Keratinocyte (primary cell): ENCODE measurements at regions not wholly inside any gene's neighbourhood (a gene's known extent, or its start where the extent isn't known, plus 50 kb on each side); places are given as distances from the start of the nearest gene placed in this dataset.

Source experiments
- DNase-seq: peaks from one replicate; pipeline ENCODE4 v3.0.0-alpha.2; 2011; ENCODE audit warnings: low read depth, missing footprints, low spot score
- FAIRE-seq: peaks from 2 replicates; lab custom pipeline; 2011; peaks lifted over from hg19 to GRCh38; lab: Jason Lieb, UNC
- H2AFZ ChIP-seq: 2 replicates; pipeline ENCODE4 v1.6.0; 2012; ENCODE audit warnings: low read length, control low read depth, inconsistent platforms; ENCODE audit not compliant: control insufficient read depth
- H3K27ac ChIP-seq: 2 replicates; pipeline ENCODE4 v1.5.1; 2011; ENCODE audit warnings: low read length; ENCODE audit not compliant: control insufficient read depth, insufficient read depth
- H3K27me3 ChIP-seq: 3 replicates; pipeline ENCODE4 v1.6.0; 2011; ENCODE audit warnings: low read length; ENCODE audit not compliant: control insufficient read depth, insufficient read depth; ENCODE audit errors: extremely low read depth
- H3K36me3 ChIP-seq, 2 experiments: 2 replicates in 1 of 2; 3 replicates in 1 of 2; pipeline ENCODE4 v1.5.1; 2011; ENCODE audit warnings: low read length in 2 of 2, mild to moderate bottlenecking in 1 of 2; ENCODE audit not compliant: control insufficient read depth in 2 of 2, insufficient read depth in 2 of 2; ENCODE audit errors: extremely low read depth in 1 of 2
- H3K4me1 ChIP-seq: 3 replicates; pipeline ENCODE4 v1.5.1; 2011; ENCODE audit warnings: low read length; ENCODE audit not compliant: control insufficient read depth, insufficient read depth; ENCODE audit errors: extremely low read depth
- H3K4me2 ChIP-seq: 3 replicates; pipeline ENCODE4 v1.6.0; 2011; ENCODE audit warnings: low read depth, low read length; ENCODE audit not compliant: control insufficient read depth, insufficient read depth; ENCODE audit errors: extremely low read depth
- H3K4me3 ChIP-seq, 3 experiments: fragments of 200-600 bp in 1 of 3; sonication (generic) in 1 of 3; 2 replicates in 2 of 3; 3 replicates in 1 of 3; pipeline ENCODE4 v1.5.1; 2011 to 2016; ENCODE audit warnings: low read length in 3 of 3, mild to moderate bottlenecking in 3 of 3, control low read depth in 2 of 3, inconsistent platforms in 1 of 3, low read depth in 1 of 3, mixed read lengths in 1 of 3, mixed run types in 1 of 3, moderate library complexity in 1 of 3; ENCODE audit not compliant: control insufficient read depth in 2 of 3, insufficient read depth in 2 of 3; ENCODE audit errors: extremely low read depth in 1 of 3
- H3K79me2 ChIP-seq: 2 replicates; pipeline ENCODE4 v1.6.0; 2012; ENCODE audit warnings: low read length; ENCODE audit not compliant: control insufficient read depth, insufficient read depth
- H3K9ac ChIP-seq: 3 replicates; pipeline ENCODE4 v1.6.0; 2011; ENCODE audit warnings: low read length; ENCODE audit not compliant: control insufficient read depth, insufficient read depth; ENCODE audit errors: extremely low read depth
- H3K9me1 ChIP-seq: 3 replicates; pipeline ENCODE4 v1.6.0; 2011; ENCODE audit warnings: low read length; ENCODE audit not compliant: control insufficient read depth, insufficient read depth; ENCODE audit errors: extremely low read depth
- H3K9me3 ChIP-seq: 2 replicates; pipeline ENCODE4 v1.5.1; 2012; ENCODE audit warnings: low read depth, low read length; ENCODE audit not compliant: control insufficient read depth
- H4K20me1 ChIP-seq: 3 replicates; pipeline ENCODE4 v1.6.0; 2011; ENCODE audit warnings: low read length; ENCODE audit not compliant: control insufficient read depth, insufficient read depth; ENCODE audit errors: extremely low read depth
- CTCF ChIP-seq, 3 experiments: IDR thresholded peaks in 1 of 3; conservative IDR thresholded peaks in 1 of 3; optimal IDR thresholded peaks in 1 of 3; 2 replicates in 2 of 3; 3 replicates in 1 of 3; pipeline versions ENCODE3 to v1.5.1; 2011; ENCODE audit warnings: low read length in 3 of 3, mild to moderate bottlenecking in 3 of 3, moderate library complexity in 2 of 3, control low read depth in 1 of 3, inconsistent platforms in 1 of 3; ENCODE audit not compliant: insufficient read depth in 2 of 3; ENCODE audit errors: extremely low read depth in 1 of 3
- EZH2 ChIP-seq: IDR thresholded peaks from one replicate; pipeline ENCODE4 v1.6.1; 2012; ENCODE audit warnings: inconsistent platforms, mild to moderate bottlenecking, low read length, moderate library complexity
- dilution Hi-C: fragments of 300-500 bp; cut with MboI; formaldehyde crosslinking; loops from one replicate; pipeline ENCODE4 v1.7.0; 2020; ENCODE audit warnings: low sequenced_read_pairs; ENCODE audit not compliant: extremely low pct_ligation_motif_present

GRCh38 chr3:99009851-99010250, 108.4 kb upstream of the DCBLD2 start:
- Histone ChIP-seq H3K9me1 (no peaks in the 10 kb centered on the region), H3K4me2 (no peak overlapping the region), H3K4me1 (no peaks in the 10 kb centered on the region), H3K9ac (no peak overlapping the region), H3K27ac (no peak overlapping the region), H3K36me3 (no peaks in the 10 kb centered on the region), H3K4me3 (no peak overlapping the region), H3K27me3 (no peaks in the 10 kb centered on the region), H3K9me3 (no peaks in the 10 kb centered on the region), H3K79me2 (no peaks in the 10 kb centered on the region), H4K20me1 (no peaks in the 10 kb centered on the region), H2AFZ (no peak overlapping the region)
- TF ChIP-seq EZH2 (no peak), CTCF (optimal IDR thresholded peaks at IDR 0.05 in 1 of 3, IDR thresholded peaks at IDR 0.05 in 1 of 3, conservative IDR thresholded peaks at IDR 0.05 in 1 of 3; ENCODE audit: extremely low read depth in 1 of 3, insufficient read depth in 2 of 3, low read length in 3 of 3) (no peak)
- no peak for FAIRE-seq
- no peak for DNase-seq
- dilution Hi-C loops = loop anchor here (25.0 kb wide), 2 partner anchors 177 to 752 kb away; no protein-coding TSS in a partner anchor

- Histone ChIP-seq H3K4me1 (no peaks in the 10 kb centered on the region), H3K27me3 (no peaks in the 10 kb centered on the region), H3K79me2 (no peaks in the 10 kb centered on the region), H3K36me3 (no peaks in the 10 kb centered on the region), H3K27ac (no peak overlapping the region), H3K4me3 (no peak overlapping the region), H3K9ac (no peak overlapping the region), H3K9me1 (no peaks in the 10 kb centered on the region), H3K9me3 (no peaks in the 10 kb centered on the region), H2AFZ (no peak overlapping the region), H4K20me1 (no peaks in the 10 kb centered on the region), H3K4me2 (no peak overlapping the region)
- DNase-seq (no peak), FAIRE-seq (no peak)
- dilution Hi-C loops = loop anchor here (25.0 kb wide), 2 partner anchors 181 to 756 kb away; no protein-coding TSS in a partner anchor
- TF ChIP-seq CTCF (optimal IDR thresholded peaks at IDR 0.05 in 1 of 3, IDR thresholded peaks at IDR 0.05 in 1 of 3, conservative IDR thresholded peaks at IDR 0.05 in 1 of 3; ENCODE audit: extremely low read depth in 1 of 3, insufficient read depth in 2 of 3, low read length in 3 of 3) = no peak
- no peak for TF ChIP-seq EZH2
These were observed 105.2 kb upstream of the DCBLD2 start for GRCh38 chr3:99006686-99007085.
